ENCODE measurements at regions not wholly inside any gene's neighbourhood (a gene's known extent, or its start where the extent isn't known, plus 50 kb on each side); places are given as distances from the start of the nearest gene placed in this dataset.

DNA sequence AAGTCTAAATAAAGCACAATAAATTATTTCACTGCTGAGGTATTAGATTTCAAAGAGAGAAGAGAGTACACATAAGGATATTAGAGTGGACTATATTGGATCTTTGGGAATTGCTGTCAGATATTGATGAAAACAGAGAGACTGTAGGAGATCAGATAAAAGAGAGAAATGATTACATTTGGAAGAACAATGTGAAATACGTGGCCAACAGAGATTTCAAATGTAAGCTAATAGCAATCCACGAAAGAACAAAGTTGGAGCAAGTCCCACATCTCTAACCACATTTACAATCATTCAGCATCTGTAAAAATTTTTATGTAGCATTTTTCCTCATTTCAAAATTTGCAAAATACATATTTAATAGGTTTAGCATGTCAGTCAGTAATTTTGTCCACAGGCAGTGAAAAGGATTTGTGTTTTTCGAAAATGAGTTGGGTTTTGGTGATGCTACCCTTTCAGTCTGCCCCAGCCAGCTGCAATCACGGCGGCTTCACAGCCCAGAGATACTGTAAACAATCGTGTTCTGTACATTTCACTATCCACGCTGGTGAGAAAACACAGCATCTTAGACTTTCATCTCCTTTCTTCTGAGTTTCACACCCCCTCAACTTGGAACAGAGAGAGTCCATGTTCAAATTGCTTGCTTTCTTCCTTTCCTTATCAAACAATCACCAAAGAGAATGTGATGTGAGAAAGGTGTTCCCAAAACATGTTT, 209.1 kb upstream of the LYPLAL1 start:
- no peaks in the 10 kb centered on the region for H4K20me1 ChIP-seq
- H3K4me1 ChIP-seq: no peaks in the 10 kb centered on the region
- TF ChIP-seq Cebpa-rat (IDR thresholded peaks at IDR 0.05): no peak
- H3K4me2 ChIP-seq: no peak overlapping the region
- H3K4me3 ChIP-seq: no peak overlapping the region
- H3K9ac ChIP-seq: no peak overlapping the region
- H3K27ac ChIP-seq: no peak overlapping the region
- peaks cover 0 to 9% (median 0%) of the 10 kb centered on the region in 11 experiments; a peak in 8 of 22 replicates for H3K9me3 ChIP-seq (replicated peaks in 1 of 11)
- H3K27me3 ChIP-seq: no peaks in the 10 kb centered on the region
- no peaks in the 10 kb centered on the region for H3K36me3 ChIP-seq

DNA sequence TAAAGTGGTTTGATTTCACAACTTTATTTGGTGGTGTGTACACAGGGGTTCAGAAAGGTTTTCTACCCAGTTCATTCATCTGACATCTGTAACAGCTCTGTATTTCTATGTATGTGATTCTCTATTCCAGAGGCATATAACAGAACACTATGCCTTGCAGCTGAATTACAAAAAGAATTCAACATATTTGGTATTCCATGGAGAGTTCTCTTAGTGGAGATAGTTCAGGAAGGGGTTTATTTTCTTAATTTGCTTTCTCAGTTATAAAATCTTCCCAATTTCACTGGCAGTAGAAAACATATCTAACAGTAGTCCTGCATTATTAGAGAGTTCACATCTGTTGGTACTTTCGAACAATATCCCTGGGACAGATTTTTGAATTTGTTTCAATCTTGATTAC, 207.9 kb upstream of the LYPLAL1 start:
- Histone ChIP-seq H3K27ac (no peak overlapping the region), H3K4me3 (no peak overlapping the region), H3K4me1 (no peaks in the 10 kb centered on the region), H3K4me2 (no peak overlapping the region), H3K27me3 (no peaks in the 10 kb centered on the region), H3K9ac (no peak overlapping the region), H3K36me3 (no peaks in the 10 kb centered on the region), H4K20me1 (no peaks in the 10 kb centered on the region), H3K9me3 (replicated peaks in 1 of 11) (peaks cover 0 to 9% (median 0%) of the 10 kb centered on the region in 11 experiments; a peak in 8 of 22 replicates)
- no peak for TF ChIP-seq Cebpa-rat (IDR thresholded peaks at IDR 0.05)

DNA sequence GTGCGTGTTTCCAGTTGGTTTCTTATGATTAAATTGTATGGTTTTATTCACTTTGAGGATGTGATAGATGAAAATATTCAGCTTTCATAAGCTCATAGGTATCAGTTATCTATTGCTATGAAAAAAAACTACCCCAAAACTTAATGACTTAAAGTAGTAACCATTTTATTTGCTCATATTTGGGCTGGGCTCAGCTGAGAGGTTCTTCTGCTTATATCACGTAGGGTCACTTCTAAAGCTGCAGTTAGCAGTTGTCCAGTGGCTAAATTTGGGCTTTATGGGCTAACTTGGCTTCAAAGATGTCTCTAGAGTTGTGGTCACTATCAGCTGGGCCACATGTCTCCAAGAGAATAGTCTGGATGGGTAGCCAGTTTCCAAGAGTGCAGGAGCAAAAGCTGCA, 206.4 kb upstream of the LYPLAL1 start:
- Histone ChIP-seq H3K9ac (no peak overlapping the region), H3K27ac (no peak overlapping the region), H3K4me1 (no peaks in the 10 kb centered on the region), H3K9me3 (replicated peaks in 1 of 11) (peaks cover 0 to 9% (median 0%) of the 10 kb centered on the region in 11 experiments; a peak in 8 of 22 replicates), H4K20me1 (no peaks in the 10 kb centered on the region), H3K4me2 (no peak overlapping the region), H3K27me3 (no peaks in the 10 kb centered on the region), H3K36me3 (no peaks in the 10 kb centered on the region), H3K4me3 (no peak overlapping the region)
- no peak for TF ChIP-seq Cebpa-rat (IDR thresholded peaks at IDR 0.05)

DNA sequence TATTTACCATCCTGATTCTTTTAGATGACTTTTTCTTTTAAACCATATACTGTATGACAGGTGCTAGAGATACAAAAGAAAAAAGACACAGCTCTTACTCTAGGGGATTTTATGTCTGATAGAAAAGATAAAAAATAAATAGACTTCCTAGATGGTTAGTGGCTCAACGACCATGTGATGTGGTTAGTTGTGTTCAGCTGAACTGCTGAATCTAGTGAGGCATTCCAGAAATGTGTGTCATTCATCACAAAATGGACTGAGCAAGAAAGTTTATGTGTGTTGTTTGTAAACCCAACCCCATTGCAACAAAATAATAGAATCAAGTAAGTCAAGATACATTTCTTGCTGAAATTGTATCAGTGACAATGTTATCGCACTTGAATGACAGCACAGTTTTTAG, 205.8 kb upstream of the LYPLAL1 start:
- Histone ChIP-seq H4K20me1 (no peaks in the 10 kb centered on the region), H3K4me1 (no peaks in the 10 kb centered on the region), H3K4me3 (no peak overlapping the region), H3K9ac (no peak overlapping the region), H3K36me3 (no peaks in the 10 kb centered on the region), H3K4me2 (no peak overlapping the region), H3K27me3 (no peaks in the 10 kb centered on the region), H3K27ac (no peak overlapping the region), H3K9me3 (replicated peaks in 1 of 11) (peaks cover 0 to 11% (median 3%) of the 10 kb centered on the region in 11 experiments; a peak in 10 of 22 replicates)
- TF ChIP-seq Cebpa-rat (IDR thresholded peaks at IDR 0.05): no peak

DNA sequence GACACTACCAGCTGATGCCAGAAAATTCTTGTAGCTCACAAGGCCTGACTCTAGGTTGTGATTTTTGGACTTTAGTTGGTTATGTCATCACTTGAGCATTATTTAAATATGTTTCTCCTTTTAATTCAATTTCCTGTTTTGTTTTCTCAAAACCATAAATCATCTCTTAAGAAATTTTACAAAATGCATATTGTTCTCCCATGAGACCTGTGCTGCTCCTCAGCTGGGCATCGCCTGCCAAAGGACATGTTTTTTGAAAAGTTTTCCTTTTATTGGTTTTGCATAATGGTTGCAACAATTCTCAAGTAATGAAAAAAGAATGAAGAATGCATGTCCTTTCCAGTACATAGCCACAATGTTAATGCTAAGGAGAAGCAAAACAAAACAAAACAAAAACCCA, 204.7 kb upstream of the LYPLAL1 start:
- Histone ChIP-seq H3K9ac (no peak overlapping the region), H3K4me2 (no peak overlapping the region)

DNA sequence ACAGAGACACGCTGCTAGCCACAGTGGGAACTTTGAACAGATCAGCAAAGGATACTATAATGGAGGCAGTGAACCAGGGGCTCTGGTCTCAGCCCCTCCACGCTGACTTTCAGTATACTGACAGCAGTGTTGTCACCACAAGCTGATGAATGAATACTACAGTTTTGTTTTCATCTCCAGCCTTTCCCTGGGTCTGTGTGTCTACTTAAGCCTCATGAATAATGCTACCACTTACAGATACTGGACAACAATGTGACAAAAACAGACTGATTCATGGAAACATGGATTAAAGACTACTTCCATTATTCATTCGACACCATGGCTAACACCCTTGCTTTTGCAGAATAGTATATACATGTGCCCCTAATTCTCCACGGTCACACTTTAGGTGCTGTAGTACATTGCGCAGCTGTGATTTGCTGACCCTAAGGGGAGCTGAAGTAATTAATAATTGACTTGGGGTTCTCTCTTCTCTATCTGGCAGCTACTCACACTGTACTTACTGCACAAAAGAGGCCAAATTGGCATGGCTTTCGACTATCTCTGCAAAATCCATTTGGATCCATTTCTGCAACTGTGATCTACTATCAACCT, 203.2 kb upstream of the LYPLAL1 start:
- no peaks in the 10 kb centered on the region for H4K20me1 ChIP-seq
- H3K9ac ChIP-seq: no peak overlapping the region
- H3K27me3 ChIP-seq: no peaks in the 10 kb centered on the region
- H3K4me3 ChIP-seq: no peak overlapping the region
- H3K9me3 ChIP-seq (replicated peaks in 1 of 11): peaks cover 0 to 14% (median 7%) of the 10 kb centered on the region in 11 experiments; a peak in 10 of 22 replicates
- no peaks in the 10 kb centered on the region for H3K36me3 ChIP-seq
- no peak overlapping the region for H3K27ac ChIP-seq
- no peaks in the 10 kb centered on the region for H3K4me1 ChIP-seq
- H3K4me2 ChIP-seq: no peak overlapping the region
- no peak for TF ChIP-seq Cebpa-rat (IDR thresholded peaks at IDR 0.05)

More for the DNA sequence above, 204.7 kb upstream of the LYPLAL1 start:
- H3K4me1 ChIP-seq: no peaks in the 10 kb centered on the region
- no peak for TF ChIP-seq Cebpa-rat (IDR thresholded peaks at IDR 0.05)
- H3K4me3 ChIP-seq: no peak overlapping the region
- no peaks in the 10 kb centered on the region for H4K20me1 ChIP-seq
- peaks cover 0 to 14% (median 7%) of the 10 kb centered on the region in 11 experiments; a peak in 10 of 22 replicates for H3K9me3 ChIP-seq (replicated peaks in 1 of 11)
- no peaks in the 10 kb centered on the region for H3K36me3 ChIP-seq
- H3K27ac ChIP-seq: no peak overlapping the region
- H3K27me3 ChIP-seq: no peaks in the 10 kb centered on the region

DNA sequence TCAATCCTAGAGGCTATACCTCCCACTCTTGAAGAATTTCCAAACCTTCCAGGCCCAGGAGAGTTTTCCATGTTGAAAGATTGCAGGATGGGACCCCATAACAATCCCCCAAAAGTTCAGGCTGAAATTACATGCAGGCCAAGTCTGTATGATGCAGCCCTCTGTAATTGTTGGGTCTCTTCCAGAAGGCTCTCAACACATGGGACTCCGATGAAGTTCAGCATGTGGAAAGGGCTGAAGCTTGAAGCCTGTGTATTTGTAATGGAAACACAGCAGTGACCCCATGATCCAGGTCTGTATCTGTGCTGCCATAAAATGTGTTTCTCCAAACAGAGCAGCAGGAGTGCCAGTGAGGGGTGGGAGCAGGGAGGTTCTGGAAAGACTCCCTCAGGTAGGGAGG, 202.5 kb upstream of the LYPLAL1 start:
- Histone ChIP-seq H3K9me3 (replicated peaks in 1 of 11) (peaks cover 0 to 14% (median 7%) of the 10 kb centered on the region in 11 experiments; a peak in 10 of 22 replicates), H3K27me3 (no peaks in the 10 kb centered on the region), H3K27ac (no peak overlapping the region), H3K9ac (no peak overlapping the region), H4K20me1 (no peaks in the 10 kb centered on the region), H3K4me3 (no peak overlapping the region), H3K4me2 (no peak overlapping the region), H3K36me3 (no peaks in the 10 kb centered on the region), H3K4me1 (no peaks in the 10 kb centered on the region)
- TF ChIP-seq Cebpa-rat (IDR thresholded peaks at IDR 0.05): no peak

DNA sequence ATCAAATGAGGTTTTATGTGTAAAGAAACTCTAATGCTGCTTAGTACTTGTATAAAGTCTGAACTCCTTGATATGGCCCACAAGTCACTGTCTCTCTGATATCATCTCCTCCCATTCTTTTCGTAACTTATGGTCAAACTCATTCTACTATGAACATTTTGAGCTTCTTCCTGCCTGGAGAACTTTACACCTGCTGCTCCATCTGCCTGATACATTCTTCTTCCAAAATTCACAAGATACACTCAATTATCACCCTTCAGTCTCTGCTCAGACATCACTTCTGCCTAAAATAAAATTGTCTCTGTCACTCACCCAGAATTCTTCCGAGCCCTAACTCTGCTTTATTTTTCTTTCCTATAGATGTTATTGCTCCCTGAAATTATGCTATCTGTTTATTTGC, 192.8 kb upstream of the LYPLAL1 start:
- Histone ChIP-seq H3K4me2 (no peak overlapping the region), H4K20me1 (no peaks in the 10 kb centered on the region), H3K9me3 (replicated peaks in 1 of 11) (no peaks in the 10 kb centered on the region), H3K27me3 (no peaks in the 10 kb centered on the region), H3K4me3 (no peak overlapping the region), H3K27ac (no peak overlapping the region), H3K4me1 (peaks cover 0 to 15% (median 0%) of the 10 kb centered on the region in 10 experiments; a peak in 4 of 20 replicates), H3K9ac (no peak overlapping the region), H3K36me3 (no peaks in the 10 kb centered on the region)
- TF ChIP-seq Cebpa-rat (IDR thresholded peaks at IDR 0.05): no peak

DNA sequence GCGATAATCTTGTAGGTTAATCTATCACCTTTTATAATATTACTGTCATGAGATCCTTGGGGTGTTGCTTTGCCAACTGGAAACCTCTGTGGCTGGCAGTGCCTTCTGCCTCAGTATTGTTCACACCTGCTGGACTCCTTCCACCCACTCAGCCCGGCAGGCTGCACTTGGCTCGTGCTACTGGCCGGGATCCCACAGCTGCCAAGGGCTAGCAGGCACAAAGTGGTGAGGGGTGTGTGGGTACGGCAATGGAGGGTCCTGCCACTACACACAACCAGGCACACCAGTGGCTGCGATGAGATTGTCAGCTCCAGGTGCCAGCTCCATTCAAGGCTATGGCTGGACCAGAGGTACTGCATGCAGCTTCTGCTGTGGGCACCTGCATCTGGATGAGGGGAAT, 191.2 kb upstream of the LYPLAL1 start:
- H3K36me3 ChIP-seq: no peaks in the 10 kb centered on the region
- H3K9me3 ChIP-seq (replicated peaks in 1 of 11): 0 out of 22 replicates have a peak, but pooled peaks cover 0 to 5% (median 0%) of the 10 kb centered on the region in 11 experiments
- no peak overlapping the region for H3K27ac ChIP-seq
- no peaks in the 10 kb centered on the region for H3K27me3 ChIP-seq
- H3K9ac ChIP-seq: no peak overlapping the region
- H4K20me1 ChIP-seq: no peaks in the 10 kb centered on the region
- H3K4me3 ChIP-seq: no peak overlapping the region
- H3K4me1 ChIP-seq: peaks cover 0 to 15% (median 0%) of the 10 kb centered on the region in 10 experiments; a peak in 4 of 20 replicates
- no peak overlapping the region for H3K4me2 ChIP-seq
- no peak for TF ChIP-seq Cebpa-rat (IDR thresholded peaks at IDR 0.05)

Data from BLaER1 treated with 17β-estradiol and CSF1 and Interleukin-3, amounts not matched to agents 10 nM and 100 nM (cell line).